NCI-H446 treated with DMSO at 0.1 percent for 48 hours (cell line): ENCODE measurements at regions not wholly inside any gene's neighbourhood (a gene's known extent, or its start where the extent isn't known, plus 50 kb on each side); places are given as distances from the start of the nearest gene placed in this dataset.
"Not testable (repeated sequence)": the region's sequence is repeated elsewhere in the genome, so short reads cannot be mapped to it uniquely, and the experiment has no call there.

Experiments used
- DNase-seq: peaks from one replicate; lab custom pipeline; 2025; lab: John Stamatoyannopoulos, UW

GRCh38 chr5:56295311-56295710 lies 62.2 kb upstream of the ANKRD55 start:
- not testable (repeated sequence) for DNase-seq

- no peak for DNase-seq
These were observed 61.2 kb upstream of the ANKRD55 start for GRCh38 chr5:56294354-56294753.

- DNase-seq = not testable (repeated sequence)
These were observed 59.7 kb upstream of the ANKRD55 start for GRCh38 chr5:56292874-56293273.

GRCh38 chr5:56291661-56292374 lies 58.7 kb upstream of the ANKRD55 start:
- no peak for DNase-seq

- DNase-seq = no peak
These were observed 58.0 kb upstream of the ANKRD55 start for GRCh38 chr5:56291079-56291643.

GRCh38 chr5:56290378-56291078 lies 57.4 kb upstream of the ANKRD55 start:
- no peak for DNase-seq

- DNase-seq = no peak
These were observed 56.5 kb upstream of the ANKRD55 start for GRCh38 chr5:56289602-56289987.

- no peak for DNase-seq
These were observed 55.9 kb upstream of the ANKRD55 start for GRCh38 chr5:56288873-56289601.

- no peak for DNase-seq
These were observed 53.1 kb upstream of the ANKRD55 start for GRCh38 chr5:56286015-56286884.

- no peak for DNase-seq
These were observed 49.8 kb upstream of the ANKRD55 start for GRCh38 chr5:56282951-56283350.
